VCaP (cell line): ENCODE measurements at regions not wholly inside any gene's neighbourhood (a gene's known extent, or its start where the extent isn't known, plus 50 kb on each side); places are given as distances from the start of the nearest gene placed in this dataset.
A peak's percentile ranks its signal among the peaks of the same experiment; 100 is the strongest.

Experiments
- H3K27ac ChIP-seq: fragments of 450-650 bp; 2 replicates; pipeline ENCODE4 v1.5.1; 2017
- CTCF ChIP-seq: fragments of 450-650 bp; conservative IDR thresholded peaks from 2 replicates; pipeline ENCODE4 v1.5.1; 2017; ENCODE audit warnings: mild to moderate bottlenecking, moderate library complexity

DNA sequence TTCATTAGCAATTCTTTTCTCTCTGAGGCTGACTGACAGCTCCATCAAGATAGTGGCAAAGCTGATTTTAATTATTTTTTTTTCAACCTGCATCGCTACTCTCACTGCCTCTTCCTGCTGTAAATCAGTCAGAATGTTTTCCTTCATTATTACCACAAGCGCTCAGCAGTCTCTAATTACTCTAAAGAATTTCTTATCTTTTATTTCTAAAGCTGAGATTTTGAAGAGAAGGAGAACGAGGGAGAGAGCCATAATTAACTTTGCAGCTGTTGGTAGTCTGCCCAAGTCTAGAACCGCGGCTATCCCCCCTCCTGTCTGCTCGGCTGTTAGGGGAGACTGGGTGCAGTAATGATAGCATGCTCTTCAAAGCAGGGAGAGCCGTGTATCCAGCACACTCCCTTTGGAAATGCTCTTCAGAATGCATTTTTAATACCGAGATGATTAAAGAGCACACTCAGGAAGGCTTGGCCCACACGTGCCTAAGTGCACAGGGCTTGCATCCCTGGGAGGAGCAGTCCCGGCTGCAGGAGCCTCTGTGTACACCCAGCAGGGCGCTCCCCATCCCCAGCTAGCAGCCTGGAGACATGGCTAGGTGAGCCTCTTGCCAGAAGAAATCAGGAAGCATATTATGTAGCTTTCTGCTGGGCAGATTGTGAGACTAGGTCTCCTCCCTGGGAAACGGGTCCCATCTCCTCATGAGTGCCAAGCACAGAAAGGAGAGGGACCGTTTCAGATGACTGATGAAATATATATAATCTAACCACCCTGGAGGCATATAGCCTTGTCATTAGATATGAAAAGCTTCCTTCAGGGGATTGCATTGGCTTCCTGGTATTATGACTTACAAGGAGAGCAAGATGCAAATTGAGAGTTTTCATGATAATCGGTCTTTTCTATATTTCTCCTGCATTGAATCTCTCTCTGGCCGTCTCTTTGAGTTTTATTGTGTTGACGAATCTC, 555.2 kb downstream of the CMPK2 start:
- no peak for TF ChIP-seq CTCF
- peak overlapping the region; percentile 39; the same call in 1 of the 2 replicates for H3K27ac ChIP-seq

- no peak overlapping the region for H3K27ac ChIP-seq
- TF ChIP-seq CTCF: no peak
These were observed 553.3 kb downstream of the CMPK2 start for GRCh38 chr2:6312367-6312766.

DNA sequence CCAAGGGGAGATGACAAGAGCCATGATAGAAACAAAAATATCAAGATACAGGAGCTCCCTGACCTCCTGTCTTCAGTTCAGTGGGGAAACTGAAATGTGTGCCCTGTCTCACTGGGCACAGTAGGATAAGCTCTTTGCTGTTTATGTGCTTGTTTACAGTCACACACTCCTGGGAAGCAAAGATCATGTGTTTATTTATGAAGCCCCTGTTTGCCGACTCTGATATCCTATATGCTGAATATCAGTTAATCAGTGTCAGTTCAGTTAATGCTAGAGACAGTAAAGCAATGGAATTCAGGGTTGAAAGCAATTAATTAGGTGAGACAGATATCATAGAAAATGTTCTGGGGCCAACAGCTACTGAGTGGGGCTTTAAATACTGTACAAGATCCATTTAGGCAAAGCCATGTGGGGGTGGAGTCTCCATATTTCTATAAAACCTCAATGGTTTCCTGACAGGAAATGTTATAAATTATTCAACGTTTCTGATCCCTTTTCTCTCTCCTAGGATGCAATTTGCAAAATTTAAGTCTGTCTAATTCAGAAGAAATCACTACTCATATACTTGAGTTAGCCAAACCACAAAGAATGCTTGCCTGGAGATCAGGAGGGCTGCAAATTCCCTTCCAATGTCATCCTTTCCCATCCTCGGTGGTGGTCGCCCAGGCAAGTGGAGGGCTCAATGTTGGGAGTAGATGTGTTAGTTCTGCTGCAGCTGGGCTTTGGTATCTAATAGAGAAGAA, 551.3 kb downstream of the CMPK2 start:
- no peak overlapping the region; the same call in 1 of the 2 replicates for H3K27ac ChIP-seq
- no peak for TF ChIP-seq CTCF

DNA sequence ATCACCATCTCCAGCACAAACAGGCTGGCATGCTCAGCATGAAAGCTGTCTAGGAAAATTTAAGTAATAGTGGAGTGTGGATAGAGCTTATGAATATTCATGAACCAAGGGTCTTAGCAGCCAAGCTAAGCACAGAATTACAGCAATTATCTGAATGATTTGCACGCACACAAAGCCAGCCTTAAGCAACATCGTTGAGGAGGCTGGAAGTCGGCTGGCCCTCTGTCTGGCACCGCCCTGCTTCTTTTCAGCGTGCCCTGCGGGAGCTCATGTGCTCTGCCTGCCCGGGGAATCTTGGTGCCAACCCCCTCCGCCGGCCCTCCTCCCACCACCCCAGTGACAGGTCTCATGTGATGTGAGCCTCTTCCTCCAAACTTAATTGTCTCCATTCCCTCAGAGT, 540.1 kb downstream of the CMPK2 start:
- no peak overlapping the region for H3K27ac ChIP-seq
- no peak for TF ChIP-seq CTCF

DNA sequence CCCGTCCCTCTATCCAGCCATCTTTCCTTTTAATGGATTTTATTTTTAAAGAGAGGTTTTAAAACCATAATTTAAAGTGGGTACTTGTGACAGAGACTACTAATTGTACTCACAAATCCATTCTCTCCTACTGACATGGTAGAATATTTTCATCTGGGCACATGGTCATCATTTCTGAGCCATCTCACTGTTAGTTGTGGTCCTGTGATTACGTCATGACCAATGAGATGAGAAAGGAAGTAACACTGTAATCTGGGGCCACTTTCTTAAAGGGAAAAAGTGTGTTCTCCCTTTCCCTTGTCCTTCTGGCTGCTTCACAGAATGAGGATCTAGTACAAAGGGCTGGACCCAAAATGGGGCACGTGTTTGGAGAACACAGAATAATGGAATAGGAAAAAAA, 538.7 kb downstream of the CMPK2 start:
- no peak for TF ChIP-seq CTCF
- H3K27ac ChIP-seq: no peak overlapping the region

DNA sequence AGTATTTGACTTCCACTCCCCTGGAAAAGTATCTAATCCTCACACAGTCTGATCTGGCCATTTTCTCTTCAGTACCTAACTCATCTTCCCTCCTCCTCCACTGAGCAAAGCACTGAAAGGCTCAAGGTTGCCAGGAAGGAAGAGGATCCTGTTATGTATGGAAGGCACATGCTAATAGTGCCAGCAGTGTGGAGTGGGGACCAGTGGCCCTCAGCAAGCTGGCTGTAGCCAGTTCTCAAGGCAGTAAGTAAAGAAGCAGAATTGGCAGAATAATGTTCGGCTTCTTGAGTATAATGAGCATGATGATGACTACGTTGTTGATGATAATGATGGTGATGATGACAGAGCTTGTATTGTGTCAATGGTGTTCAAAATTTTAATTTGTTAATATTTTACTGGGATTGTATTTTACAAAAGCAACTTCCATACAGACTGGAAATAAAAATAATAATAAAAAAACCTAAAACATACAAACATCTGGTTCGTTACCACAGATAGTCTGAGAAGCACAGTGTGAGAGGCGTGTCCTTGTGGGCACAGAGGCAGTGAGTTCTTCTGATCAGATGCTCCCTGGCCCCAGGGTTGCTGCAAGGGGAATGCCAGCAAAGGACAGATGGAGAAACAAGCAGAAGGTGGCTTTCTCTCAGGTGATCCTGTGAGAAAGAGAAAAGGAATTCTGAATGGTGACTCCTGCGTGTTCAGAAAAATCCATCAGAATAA, 528.8 kb downstream of the CMPK2 start:
- no peak overlapping the region for H3K27ac ChIP-seq
- no peak for TF ChIP-seq CTCF

DNA sequence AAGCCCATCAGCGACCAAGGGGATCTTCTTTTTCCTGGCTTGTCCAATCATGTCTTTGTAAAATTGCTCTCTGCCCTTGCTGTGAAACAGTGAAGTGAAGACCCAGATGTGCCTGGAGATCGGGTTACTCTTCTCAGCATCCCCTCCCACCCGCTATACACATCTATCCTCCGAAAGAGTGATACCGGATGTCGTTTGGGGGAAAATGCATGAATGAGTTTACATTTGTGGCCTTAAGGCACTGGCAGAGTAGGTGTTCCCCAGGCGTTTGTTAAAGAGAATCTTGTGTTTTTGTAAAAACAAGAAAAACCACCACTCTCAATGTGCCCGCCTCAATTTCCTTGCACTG, 528.3 kb downstream of the CMPK2 start:
- no peak overlapping the region for H3K27ac ChIP-seq
- no peak for TF ChIP-seq CTCF
